ENCODE measurements at regions not wholly inside any gene's neighbourhood (a gene's known extent, or its start where the extent isn't known, plus 50 kb on each side); places are given as distances from the start of the nearest gene placed in this dataset.
"Not testable (repeated sequence)": the region's sequence is repeated elsewhere in the genome, so short reads cannot be mapped to it uniquely, and the experiment has no call there.

- no peak for ATAC-seq (ENCODE audit: low read depth)
- no peaks in the 10 kb centered on the region for H3K36me3 ChIP-seq (ENCODE audit: low read depth)
These were observed 69.6 kb downstream of the SLC41A2 start for GRCh38 chr12:104888481-104888880.

DNA sequence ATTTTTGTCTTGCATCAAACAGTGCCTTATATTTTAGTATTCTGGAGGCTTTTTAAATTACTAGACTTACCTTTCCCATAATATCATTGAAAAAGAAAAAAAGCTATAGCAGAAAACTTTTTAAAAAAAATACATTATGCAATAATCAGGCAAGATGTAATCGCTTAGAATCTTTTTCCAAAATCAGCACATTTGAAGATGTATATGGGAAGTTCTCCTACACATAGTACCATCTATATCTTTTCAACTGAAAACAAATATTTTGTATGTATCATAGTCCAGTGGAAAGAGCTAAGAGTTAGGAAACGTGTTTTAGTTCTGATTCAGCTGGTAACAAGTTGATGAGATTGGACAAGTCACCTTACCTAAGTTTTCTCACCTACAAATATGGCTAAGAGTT is 70.6 kb downstream of the SLC41A2 start:
- DNase-seq (ENCODE audit: low spot score) (no peak), ATAC-seq (ENCODE audit: low read depth) (no peak)
- Histone ChIP-seq H3K4me3 (ENCODE audit: severe bottlenecking) (no peak overlapping the region), H3K4me1 (ENCODE audit: insufficient read depth, poor library complexity, severe bottlenecking) (peaks cover 11% of the 10 kb centered on the region), H3K36me3 (ENCODE audit: low read depth) (no peaks in the 10 kb centered on the region), H3K9me3 (ENCODE audit: severe bottlenecking) (no peaks in the 10 kb centered on the region), H3K27me3 (ENCODE audit: insufficient read depth, poor library complexity, severe bottlenecking) (no peaks in the 10 kb centered on the region), H3K27ac (ENCODE audit: poor library complexity, severe bottlenecking) (no peak overlapping the region)
- TF ChIP-seq, protein P1, sequence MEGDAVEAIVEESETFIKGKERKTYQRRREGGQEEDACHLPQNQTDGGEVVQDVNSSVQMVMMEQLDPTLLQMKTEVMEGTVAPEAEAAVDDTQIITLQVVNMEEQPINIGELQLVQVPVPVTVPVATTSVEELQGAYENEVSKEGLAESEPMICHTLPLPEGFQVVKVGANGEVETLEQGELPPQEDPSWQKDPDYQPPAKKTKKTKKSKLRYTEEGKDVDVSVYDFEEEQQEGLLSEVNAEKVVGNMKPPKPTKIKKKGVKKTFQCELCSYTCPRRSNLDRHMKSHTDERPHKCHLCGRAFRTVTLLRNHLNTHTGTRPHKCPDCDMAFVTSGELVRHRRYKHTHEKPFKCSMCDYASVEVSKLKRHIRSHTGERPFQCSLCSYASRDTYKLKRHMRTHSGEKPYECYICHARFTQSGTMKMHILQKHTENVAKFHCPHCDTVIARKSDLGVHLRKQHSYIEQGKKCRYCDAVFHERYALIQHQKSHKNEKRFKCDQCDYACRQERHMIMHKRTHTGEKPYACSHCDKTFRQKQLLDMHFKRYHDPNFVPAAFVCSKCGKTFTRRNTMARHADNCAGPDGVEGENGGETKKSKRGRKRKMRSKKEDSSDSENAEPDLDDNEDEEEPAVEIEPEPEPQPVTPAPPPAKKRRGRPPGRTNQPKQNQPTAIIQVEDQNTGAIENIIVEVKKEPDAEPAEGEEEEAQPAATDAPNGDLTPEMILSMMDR (IDR thresholded peaks at IDR 0.05; ENCODE audit: poor library complexity, severe bottlenecking) = no peak

More at GRCh38 chr12:104888481-104888880, 69.6 kb downstream of the SLC41A2 start:
- H3K4me1 ChIP-seq (ENCODE audit: insufficient read depth, poor library complexity, severe bottlenecking) = peaks cover 11% of the 10 kb centered on the region
- H3K4me3 ChIP-seq (ENCODE audit: severe bottlenecking) = no peak overlapping the region
- no peaks in the 10 kb centered on the region for H3K9me3 ChIP-seq (ENCODE audit: severe bottlenecking)
- TF ChIP-seq, protein P1 (IDR thresholded peaks at IDR 0.05; ENCODE audit: poor library complexity, severe bottlenecking) = no peak
- no peak overlapping the region for H3K27ac ChIP-seq (ENCODE audit: poor library complexity, severe bottlenecking)
- H3K27me3 ChIP-seq (ENCODE audit: insufficient read depth, poor library complexity, severe bottlenecking) = no peaks in the 10 kb centered on the region
- DNase-seq (ENCODE audit: low spot score) = no peak

- no peaks in the 10 kb centered on the region for H3K36me3 ChIP-seq (ENCODE audit: low read depth)
- H3K4me1 ChIP-seq (ENCODE audit: insufficient read depth, poor library complexity, severe bottlenecking) = peaks cover 11% of the 10 kb centered on the region
- H3K27ac ChIP-seq (ENCODE audit: poor library complexity, severe bottlenecking) = no peak overlapping the region
- DNase-seq (ENCODE audit: low spot score) (no peak), ATAC-seq (ENCODE audit: low read depth) (peak; percentile 56; the same call in 2 of the 3 replicates)
- H3K4me3 ChIP-seq (ENCODE audit: severe bottlenecking) = no peak overlapping the region
- no peaks in the 10 kb centered on the region for H3K9me3 ChIP-seq (ENCODE audit: severe bottlenecking)
- no peaks in the 10 kb centered on the region for H3K27me3 ChIP-seq (ENCODE audit: insufficient read depth, poor library complexity, severe bottlenecking)
- TF ChIP-seq, protein P1 (IDR thresholded peaks at IDR 0.05; ENCODE audit: poor library complexity, severe bottlenecking) = no peak
These were observed 71.4 kb downstream of the SLC41A2 start for GRCh38 chr12:104886418-104887401.

DNA sequence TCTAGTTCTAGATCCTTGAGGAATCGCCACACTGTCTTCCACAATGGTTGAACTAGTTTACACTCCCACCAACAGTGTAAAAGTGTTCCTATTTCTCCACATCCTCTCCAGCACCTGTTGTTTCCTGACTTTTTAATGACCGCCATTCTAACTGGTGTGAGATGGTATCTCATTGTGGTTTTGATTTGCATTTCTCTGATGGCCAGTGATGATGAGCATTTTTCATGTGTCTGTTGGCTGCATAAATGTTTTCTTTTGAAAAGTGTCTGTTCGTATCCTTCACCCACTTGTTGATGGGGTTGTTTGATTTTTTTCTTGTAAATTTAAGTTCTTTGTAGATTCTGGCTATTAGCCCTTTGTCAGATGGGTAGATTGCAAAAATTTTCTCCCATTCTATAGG is 79.2 kb downstream of the SLC41A2 start:
- H3K9me3 ChIP-seq (ENCODE audit: severe bottlenecking); H3K4me3 ChIP-seq (ENCODE audit: severe bottlenecking); H3K27ac ChIP-seq (ENCODE audit: poor library complexity, severe bottlenecking); H3K4me1 ChIP-seq (ENCODE audit: insufficient read depth, poor library complexity, severe bottlenecking); H3K27me3 ChIP-seq (ENCODE audit: insufficient read depth, poor library complexity, severe bottlenecking); DNase-seq (ENCODE audit: low spot score); H3K36me3 ChIP-seq (ENCODE audit: low read depth); ATAC-seq (ENCODE audit: low read depth): not testable (repeated sequence)

GRCh38 chr12:104877103-104877705 is 80.9 kb downstream of the SLC41A2 start:
- TF ChIP-seq, protein P1 (IDR thresholded peaks at IDR 0.05; ENCODE audit: poor library complexity, severe bottlenecking) = peak; percentile 87
- no peak for DNase-seq (ENCODE audit: low spot score)
- Histone ChIP-seq H3K4me1 (ENCODE audit: insufficient read depth, poor library complexity, severe bottlenecking) (no peaks in the 10 kb centered on the region), H3K27ac (ENCODE audit: poor library complexity, severe bottlenecking) (no peak overlapping the region), H3K27me3 (ENCODE audit: insufficient read depth, poor library complexity, severe bottlenecking) (no peaks in the 10 kb centered on the region), H3K36me3 (ENCODE audit: low read depth) (no peaks in the 10 kb centered on the region), H3K9me3 (ENCODE audit: severe bottlenecking) (no peaks in the 10 kb centered on the region), H3K4me3 (ENCODE audit: severe bottlenecking) (no peak overlapping the region)
- ATAC-seq (ENCODE audit: low read depth) = peak; percentile 53; the same call in 1 of the 3 replicates

Data from RWPE2 (cell line).